ENCODE measurements at regions not wholly inside any gene's neighbourhood (a gene's known extent, or its start where the extent isn't known, plus 50 kb on each side); places are given as distances from the start of the nearest gene placed in this dataset.

DNA sequence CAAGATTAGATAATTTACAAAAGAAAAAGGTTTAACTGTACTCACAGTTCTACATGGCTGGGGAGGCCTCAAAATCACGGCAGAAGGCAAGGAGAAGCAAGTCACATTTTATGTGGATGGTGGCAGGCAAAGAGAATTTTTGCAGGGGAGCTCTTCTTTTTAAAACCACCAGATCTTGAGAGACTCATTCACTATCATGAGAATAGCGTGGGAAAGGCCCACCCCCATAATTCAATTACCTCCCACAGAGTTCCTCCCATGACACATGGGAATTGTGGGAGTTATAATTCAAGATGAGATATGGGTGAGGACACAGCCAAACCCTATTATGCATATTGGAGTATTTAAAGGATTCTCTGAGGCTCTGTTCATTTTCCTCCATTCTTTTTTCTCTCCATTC, 138.7 kb upstream of the CADM2 start:
- no peak for DNase-seq (ENCODE audit: low read depth)
- no peak overlapping the region for H3K4me3 ChIP-seq (ENCODE audit: low read depth, low read length)

DNA sequence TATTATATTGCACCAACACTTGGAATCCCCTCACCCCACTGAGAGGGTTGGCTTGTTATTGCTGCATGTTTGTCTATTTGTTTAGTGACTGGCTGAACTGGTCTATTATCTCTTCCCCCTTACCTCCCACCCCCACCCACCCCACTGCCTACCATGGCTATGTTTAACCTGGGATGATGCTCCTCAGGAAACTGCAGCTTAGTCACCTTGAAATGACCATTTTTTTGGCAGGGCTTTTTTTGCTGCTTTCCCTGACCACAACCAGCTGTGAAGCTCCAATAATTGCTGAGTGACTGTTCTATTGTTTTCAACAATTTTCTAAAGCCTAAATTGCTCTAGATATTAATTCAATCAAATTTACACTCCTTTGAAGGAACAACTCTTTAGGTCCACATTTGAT, 137.9 kb upstream of the CADM2 start:
- DNase-seq (ENCODE audit: low read depth), result no peak
- no peak overlapping the region for H3K4me3 ChIP-seq (ENCODE audit: low read depth, low read length)

DNA sequence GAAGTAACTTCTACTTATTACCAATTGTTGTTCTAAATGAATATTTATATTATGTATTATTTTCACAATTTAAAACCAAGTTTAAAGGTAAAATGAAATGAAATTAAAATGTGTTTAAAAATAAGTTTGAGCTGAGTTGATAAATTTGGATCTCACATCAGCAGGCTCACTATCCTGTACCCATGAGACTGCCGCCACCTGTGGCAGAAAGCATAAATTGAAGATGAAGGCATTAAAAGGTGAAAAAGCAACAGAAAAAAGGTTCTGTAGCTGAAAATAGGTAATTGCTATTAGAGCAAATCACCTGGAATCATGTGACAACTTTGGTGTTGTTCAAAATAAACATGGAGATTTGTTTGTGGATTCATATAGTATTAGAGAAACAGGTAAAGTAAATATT, 133.0 kb upstream of the CADM2 start:
- no peak for DNase-seq (ENCODE audit: low read depth)
- no peak overlapping the region for H3K4me3 ChIP-seq (ENCODE audit: low read depth, low read length)

DNA sequence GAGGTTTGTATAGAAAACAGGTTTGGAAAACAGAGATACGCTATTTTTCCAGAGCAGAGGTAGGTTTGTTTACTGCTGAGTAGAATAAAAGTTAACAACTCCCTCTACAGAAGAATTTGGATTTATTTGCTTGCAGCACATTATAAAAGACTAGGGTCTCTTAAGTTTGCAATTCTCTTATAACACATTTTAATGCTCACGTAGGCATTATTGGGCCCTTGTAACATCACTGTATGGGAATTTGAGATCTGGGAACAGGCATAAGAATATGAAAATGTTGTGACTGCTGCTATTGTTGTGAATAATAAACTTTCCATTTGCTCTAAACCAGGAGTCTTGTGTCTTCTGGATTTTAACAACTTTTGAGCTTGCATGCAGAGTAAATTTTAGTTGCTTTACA, 128.3 kb upstream of the CADM2 start:
- DNase-seq (ENCODE audit: low read depth), result no peak
- H3K4me3 ChIP-seq (ENCODE audit: low read depth, low read length), result no peak overlapping the region

DNA sequence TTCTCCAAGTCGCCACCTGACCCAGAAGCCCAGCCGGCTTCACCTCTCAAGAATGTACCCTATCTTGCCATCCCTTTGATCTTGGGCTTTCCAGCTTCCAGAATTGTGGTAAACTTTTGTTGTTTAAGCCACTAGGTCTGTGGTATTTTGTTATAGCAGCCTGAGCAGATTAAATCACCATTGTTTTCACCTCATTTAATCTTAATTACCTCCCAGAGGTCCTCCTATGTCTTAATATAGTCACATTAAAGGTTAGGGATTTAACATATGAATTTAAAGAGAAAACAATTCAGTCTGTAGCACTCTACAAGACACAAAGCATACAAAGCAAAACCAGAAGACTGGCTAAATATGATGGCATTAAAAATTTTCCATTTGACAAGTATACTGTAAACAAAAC, 123.4 kb upstream of the CADM2 start:
- no peak for DNase-seq (ENCODE audit: low read depth)
- H3K4me3 ChIP-seq (ENCODE audit: low read depth, low read length), result no peak overlapping the region

DNA sequence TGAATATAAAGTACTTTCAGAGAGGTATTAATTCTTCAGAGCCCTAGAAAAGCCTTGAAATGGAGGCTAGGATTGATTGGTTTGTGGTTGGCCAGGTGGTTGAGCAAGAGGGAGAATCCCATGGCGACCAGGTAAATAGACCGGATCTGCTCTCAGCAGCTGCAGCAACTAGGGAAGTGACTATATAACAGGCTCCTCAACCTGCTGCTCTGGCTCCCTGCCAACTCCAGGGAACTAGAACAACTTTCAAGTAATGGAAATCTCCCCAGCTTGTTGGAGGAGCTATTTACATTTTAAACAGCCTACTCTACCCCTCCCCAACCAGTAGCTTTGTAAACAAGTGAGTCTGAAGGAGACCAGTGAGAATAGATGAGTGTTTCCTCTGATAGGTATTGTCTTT, 121.8 kb upstream of the CADM2 start:
- H3K4me3 ChIP-seq (ENCODE audit: low read depth, low read length), result no peak overlapping the region

DNA sequence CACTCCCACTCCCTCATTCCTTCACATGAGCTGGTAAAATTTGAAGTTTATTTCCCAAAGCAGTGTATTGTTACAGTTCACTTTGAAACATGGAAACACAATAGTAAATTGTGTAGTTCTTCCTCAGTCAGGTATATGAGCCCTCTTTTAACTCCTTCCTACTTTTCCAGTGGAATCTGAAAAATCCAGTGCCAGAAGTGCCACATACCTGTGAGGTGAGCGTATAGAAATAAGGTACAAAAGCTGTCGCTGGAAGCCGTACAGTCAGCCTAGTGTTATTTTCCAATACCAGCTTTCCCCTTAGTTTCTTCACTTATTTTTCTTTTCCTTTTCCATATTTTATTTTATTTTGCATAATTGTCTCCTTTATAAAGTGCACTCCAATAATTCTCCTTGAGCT, 81.7 kb upstream of the CADM2 start:
- no peak for DNase-seq (ENCODE audit: low read depth)
- H3K4me3 ChIP-seq (ENCODE audit: low read depth, low read length), result no peak overlapping the region

More for the DNA sequence above, 121.8 kb upstream of the CADM2 start:
- DNase-seq (ENCODE audit: low read depth), result no peak

DNA sequence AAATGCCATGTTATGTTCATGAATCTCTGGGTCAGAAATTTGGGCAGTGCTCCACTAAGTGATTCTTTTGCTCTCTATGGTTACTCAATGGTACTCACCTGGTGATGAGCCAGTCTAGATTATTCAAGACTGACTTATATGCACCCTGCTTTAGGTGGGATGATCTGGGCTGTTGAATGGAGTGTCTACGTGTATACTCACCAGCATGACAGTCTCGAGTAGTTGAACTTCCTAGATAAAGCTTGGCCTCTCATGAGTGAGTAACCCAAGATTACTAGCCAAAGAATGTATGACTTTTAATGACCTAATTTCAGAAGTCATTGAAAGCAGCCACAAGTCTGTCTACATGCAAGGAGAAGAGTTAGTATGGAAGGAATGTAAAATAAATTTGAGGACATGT, 77.5 kb upstream of the CADM2 start:
- no peak for DNase-seq (ENCODE audit: low read depth)
- H3K4me3 ChIP-seq (ENCODE audit: low read depth, low read length), result no peak overlapping the region

DNA sequence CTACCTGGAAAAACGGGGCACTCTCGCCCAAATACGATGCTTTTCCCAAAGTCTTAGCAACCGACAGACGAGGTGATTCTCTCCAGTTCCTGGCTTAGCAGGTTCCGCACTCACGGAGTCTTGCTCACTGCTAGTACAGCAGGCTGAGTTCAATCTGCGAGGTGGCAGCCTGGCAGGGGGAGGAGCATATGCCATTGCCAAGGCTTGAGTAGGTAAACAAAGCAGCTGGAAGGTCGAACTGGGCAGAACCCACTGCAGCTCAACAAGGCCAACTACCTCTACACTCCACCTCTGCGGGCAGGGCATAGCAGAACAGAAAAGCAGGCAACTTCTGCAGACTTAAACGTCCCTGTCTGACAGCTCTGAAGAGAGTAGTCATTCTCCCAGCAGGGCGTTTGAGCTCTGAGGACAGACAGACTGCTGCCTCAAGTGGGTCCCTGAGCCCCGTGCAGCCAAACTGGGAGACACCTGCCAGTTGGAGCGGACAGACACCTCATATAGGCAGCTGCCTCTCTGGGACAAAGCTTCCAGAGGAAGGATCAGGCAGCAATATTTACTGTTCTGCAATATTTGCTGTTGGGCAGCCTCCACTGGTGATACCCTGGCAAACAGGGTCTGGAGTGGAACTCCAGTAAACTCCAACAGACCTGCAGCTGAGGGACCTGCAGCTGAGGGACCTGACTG, 73.4 kb upstream of the CADM2 start:
- no peak for DNase-seq (ENCODE audit: low read depth)
- no peak overlapping the region for H3K4me3 ChIP-seq (ENCODE audit: low read depth, low read length)

DNA sequence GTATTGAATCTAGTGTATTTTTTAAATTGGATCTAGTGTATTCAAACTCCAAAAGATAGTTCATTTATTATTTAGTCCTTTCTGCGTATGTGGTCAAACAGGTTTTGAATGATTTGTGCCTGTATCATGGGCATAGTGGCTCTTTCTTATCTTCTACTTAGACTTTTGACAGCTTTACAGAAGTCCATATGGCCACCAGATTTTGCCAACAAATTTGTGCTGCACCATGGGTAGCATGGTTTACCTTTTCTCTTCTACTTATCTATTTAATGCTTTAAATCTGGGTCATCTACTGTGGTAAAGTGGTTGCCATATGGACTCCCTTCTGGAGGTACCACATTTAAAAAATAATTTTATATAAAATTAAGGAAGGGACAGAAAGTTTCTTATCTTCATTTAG, 66.9 kb upstream of the CADM2 start:
- no peak overlapping the region for H3K4me3 ChIP-seq (ENCODE audit: low read depth, low read length)
- DNase-seq (ENCODE audit: low read depth), result no peak

DNA sequence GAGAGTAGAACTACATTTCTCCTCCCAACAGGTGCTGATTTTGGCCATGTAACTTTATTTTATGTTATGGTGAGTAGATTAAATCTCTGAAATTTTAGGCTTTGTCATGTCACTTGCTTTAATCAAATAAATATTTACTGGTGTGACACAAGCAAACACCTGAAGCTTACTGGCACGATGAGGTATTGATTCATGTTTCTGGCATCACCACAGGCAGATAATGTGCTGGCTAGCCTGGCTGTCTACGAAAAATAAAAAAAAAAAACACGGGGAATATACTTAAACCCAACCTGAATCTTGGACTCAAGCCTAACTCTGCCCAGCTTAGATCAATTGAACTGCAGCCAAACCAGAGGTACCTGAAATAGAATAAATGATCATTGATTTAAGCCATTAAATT, 65.6 kb upstream of the CADM2 start:
- DNase-seq (ENCODE audit: low read depth), result no peak
- no peak overlapping the region for H3K4me3 ChIP-seq (ENCODE audit: low read depth, low read length)

DNA sequence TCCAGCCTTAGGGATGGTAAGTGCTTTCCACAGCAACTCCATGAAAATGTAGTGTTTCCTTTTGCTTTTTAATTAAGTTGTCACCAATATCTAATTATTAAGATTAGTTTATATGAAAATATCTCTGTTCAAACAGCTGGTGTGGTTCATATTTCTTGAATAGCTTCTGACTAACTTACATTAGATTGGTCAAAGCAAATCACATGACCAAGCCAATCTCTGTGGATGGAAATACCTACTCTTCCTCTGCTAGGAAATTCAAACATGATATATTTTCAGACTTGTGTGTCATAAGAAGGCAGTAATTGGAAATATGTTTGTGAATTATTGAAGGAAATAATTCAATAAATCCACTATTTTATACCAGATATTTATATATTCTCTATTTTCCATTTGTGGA, 54.6 kb upstream of the CADM2 start:
- no peak overlapping the region for H3K4me3 ChIP-seq (ENCODE audit: low read depth, low read length)
- DNase-seq (ENCODE audit: low read depth), result no peak

DNA sequence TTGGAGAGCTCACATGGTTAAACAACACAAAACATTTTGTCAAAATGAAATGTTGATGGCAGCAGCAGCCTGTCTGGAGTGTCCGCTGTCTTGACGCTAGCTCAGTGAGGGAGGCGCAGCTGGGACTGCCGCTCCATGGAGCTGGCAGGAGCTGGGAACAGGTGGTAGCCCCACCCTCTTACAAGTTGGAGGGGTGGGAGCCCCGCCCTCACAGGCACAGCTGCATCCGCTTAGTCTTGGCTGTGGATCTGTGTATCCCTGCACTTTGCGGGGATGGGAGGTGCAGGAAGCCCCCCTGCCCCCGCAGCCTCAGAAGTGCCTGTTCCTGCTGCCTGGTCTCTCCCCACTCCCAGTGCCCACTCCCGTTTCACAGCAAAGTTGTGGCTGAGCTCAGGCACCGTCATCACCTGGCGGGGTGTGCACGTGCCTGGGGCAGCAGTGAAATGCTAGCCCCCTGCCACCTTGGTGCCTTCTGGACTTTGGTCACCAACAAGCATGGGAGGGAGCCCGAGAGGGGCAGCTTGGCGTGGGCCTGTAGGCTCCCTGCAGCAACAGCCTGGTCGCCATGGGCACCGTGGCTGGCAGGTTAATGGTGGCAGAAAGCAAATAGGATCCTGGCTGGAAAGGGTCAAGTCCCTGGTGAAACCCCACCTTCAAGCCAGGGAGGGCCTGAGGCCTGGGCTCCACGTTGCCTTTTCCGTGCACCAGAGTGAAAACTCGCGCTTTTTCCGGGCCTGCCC, 53.8 kb upstream of the CADM2 start:
- H3K4me3 ChIP-seq (ENCODE audit: low read depth, low read length), result no peak overlapping the region
- DNase-seq (ENCODE audit: low read depth), result no peak

DNA sequence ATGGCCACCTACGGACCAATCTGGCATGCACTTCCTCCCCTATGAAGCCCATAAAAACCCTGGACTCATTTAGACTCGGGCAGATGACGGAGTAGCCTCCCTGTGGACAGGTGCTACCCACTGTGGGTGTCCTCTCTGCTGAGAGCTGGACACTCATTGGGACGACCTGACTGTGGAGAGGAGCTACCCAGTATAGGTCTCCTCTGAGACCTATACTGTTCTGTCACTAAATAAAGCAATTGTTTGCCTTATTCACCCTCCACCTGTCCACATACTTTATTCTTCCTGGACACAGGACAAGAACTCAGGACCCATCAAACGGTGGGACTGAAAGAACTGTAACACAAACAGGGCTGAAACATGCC, 53.3 kb upstream of the CADM2 start:
- no peak overlapping the region for H3K4me3 ChIP-seq (ENCODE audit: low read depth, low read length)
- no peak for DNase-seq (ENCODE audit: low read depth)

DNA sequence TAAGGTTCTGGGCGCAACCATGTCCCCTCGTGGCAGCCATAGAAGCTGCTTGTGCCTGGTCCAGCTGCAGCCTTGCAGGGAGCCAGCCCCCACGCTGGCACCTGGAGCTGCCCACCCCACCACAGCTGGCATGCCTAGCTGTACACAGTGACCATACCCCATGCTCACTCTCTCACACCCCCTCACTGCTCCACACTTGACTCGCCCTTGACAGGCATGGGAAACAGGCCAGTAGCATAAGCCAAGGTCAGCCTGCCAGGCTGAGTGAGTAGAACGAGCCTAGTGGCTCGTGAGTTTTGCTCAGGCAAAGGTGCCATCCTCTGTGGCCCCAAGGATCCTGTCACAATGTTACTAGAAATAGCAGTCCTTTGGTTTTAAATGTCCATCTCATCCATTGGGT, 52.7 kb upstream of the CADM2 start:
- H3K4me3 ChIP-seq (ENCODE audit: low read depth, low read length), result no peak overlapping the region
- no peak for DNase-seq (ENCODE audit: low read depth)

All from skeletal muscle cell (primary cell).